Endothelial cell of umbilical vein (primary cell): ENCODE measurements at regions not wholly inside any gene's neighbourhood (a gene's known extent, or its start where the extent isn't known, plus 50 kb on each side); places are given as distances from the start of the nearest gene placed in this dataset.

Experiments used
- BruUV-seq: library from RNA; stranded (reverse); fragments of 400-500 nt; replicated peaks from 2 replicates; lab custom pipeline; 2021; lab: Mats Ljungman, UMichigan
- CTCF ChIA-PET: fragments of 300-600, 350-600 bp; sonication (Branson Sonifier 250); formaldehyde crosslinking; loops from one replicate; lab custom pipeline; 2021; ENCODE audit warnings: antibody characterized with exemption, inconsistent platforms; lab: Charles Lee
- POLR2A ChIA-PET: fragments of 300-600, 350-600 bp; sonication (Branson Sonifier 250); formaldehyde crosslinking; loops from one replicate; lab custom pipeline; 2021; ENCODE audit warnings: antibody characterized with exemption, inconsistent platforms; lab: Charles Lee
- DNase-seq: peaks from one replicate; pipeline ENCODE4 v3.0.0-alpha.2; 2011; ENCODE audit warnings: low read depth, low spot score
- FAIRE-seq: peaks from 2 replicates; lab custom pipeline; 2011; peaks lifted over from hg19 to GRCh38; lab: Jason Lieb, UNC
- H2AFZ ChIP-seq: 2 replicates; pipeline ENCODE4 v1.6.0; 2012; ENCODE audit warnings: low read depth, low read length, control low read depth, inconsistent platforms
- H3K27ac ChIP-seq: 2 replicates; pipeline ENCODE4 v1.5.1; 2011; ENCODE audit warnings: low read depth, mild to moderate bottlenecking, control low read depth, low read length, moderate library complexity; ENCODE audit not compliant: insufficient read depth
- H3K27me3 ChIP-seq, 2 experiments: 2 replicates each; pipeline versions ENCODE4 v1.6.0 to v1.6.1; 2011; ENCODE audit warnings: low read length in 2 of 2, mixed read lengths in 1 of 2; ENCODE audit not compliant: control insufficient read depth in 2 of 2, insufficient read depth in 2 of 2
- H3K36me3 ChIP-seq, 2 experiments: 2 replicates in 1 of 2; 3 replicates in 1 of 2; pipeline ENCODE4 v1.5.1; 2011; ENCODE audit warnings: low read length in 2 of 2, mild to moderate bottlenecking in 1 of 2, moderate library complexity in 1 of 2; ENCODE audit not compliant: control insufficient read depth in 2 of 2, insufficient read depth in 2 of 2; ENCODE audit errors: extremely low read depth in 1 of 2
- H3K4me1 ChIP-seq: 3 replicates; pipeline ENCODE4 v1.5.1; 2011; ENCODE audit warnings: mild to moderate bottlenecking, low read length; ENCODE audit not compliant: control insufficient read depth, insufficient read depth; ENCODE audit errors: extremely low read depth
- H3K4me2 ChIP-seq: 2 replicates; pipeline ENCODE4 v1.6.1; 2011; ENCODE audit warnings: low read length, control low read depth, mixed read lengths; ENCODE audit not compliant: insufficient read depth
- H3K4me3 ChIP-seq, 3 experiments: fragments of 200-600 bp in 1 of 3; sonication (generic), shearing (Covaris generic) in 1 of 3; replicated peaks in 1 of 3; 2 replicates each; pipeline ENCODE4 v1.5.1; 2011 to 2016; ENCODE audit warnings: control low read depth in 3 of 3, low read length in 3 of 3, mild to moderate bottlenecking in 2 of 3, inconsistent platforms in 1 of 3, low read depth in 1 of 3, moderate library complexity in 1 of 3; ENCODE audit not compliant: insufficient read depth in 1 of 3
- H3K79me2 ChIP-seq: 2 replicates; pipeline ENCODE4 v1.6.0; 2012; ENCODE audit warnings: low read length, inconsistent platforms; ENCODE audit not compliant: control insufficient read depth, insufficient read depth
- H3K9ac ChIP-seq: replicated peaks from 2 replicates; pipeline ENCODE3; 2011; ENCODE audit warnings: low read length, control low read depth; ENCODE audit not compliant: insufficient read depth; ENCODE audit errors: extremely low read depth
- H3K9me1 ChIP-seq: replicated peaks from 3 replicates; pipeline ENCODE4 v1.6.0; 2011; ENCODE audit warnings: mild to moderate bottlenecking, low read length; ENCODE audit not compliant: control insufficient read depth, insufficient read depth; ENCODE audit errors: extremely low read depth
- H3K9me3 ChIP-seq: replicated peaks from 2 replicates; pipeline ENCODE4 v1.5.1; 2012; ENCODE audit warnings: low read length, inconsistent platforms; ENCODE audit not compliant: control insufficient read depth, insufficient read depth
- H4K20me1 ChIP-seq: replicated peaks from 2 replicates; pipeline ENCODE3; 2011; ENCODE audit warnings: mild to moderate bottlenecking, low read length; ENCODE audit not compliant: control insufficient read depth, insufficient read depth; ENCODE audit errors: extremely low read depth
- CTCF ChIP-seq, 2 donors: IDR thresholded peaks; 1 replicate in 1 of 2; 2 replicates in 1 of 2; pipeline ENCODE4 v1.5.1; 2011; ENCODE audit warnings: low read length in 2 of 2, mild to moderate bottlenecking in 2 of 2, moderate library complexity in 2 of 2, control low read depth in 1 of 2, inconsistent platforms in 1 of 2, low read depth in 1 of 2; ENCODE audit not compliant: insufficient read depth in 1 of 2; ENCODE audit errors: extremely low read depth in 1 of 2
- EZH2 ChIP-seq: IDR thresholded peaks from 2 replicates; pipeline ENCODE4 v1.6.1; 2012; ENCODE audit warnings: borderline replicate concordance, low read depth, mild to moderate bottlenecking, moderate library complexity, low read length, inconsistent platforms; ENCODE audit not compliant: severe bottlenecking
- FOS ChIP-seq: IDR thresholded peaks from 2 replicates; pipeline ENCODE4 v1.6.1; 2011; ENCODE audit warnings: mild to moderate bottlenecking, low read length, moderate library complexity, borderline replicate concordance; ENCODE audit not compliant: insufficient read depth
- GATA2 ChIP-seq: IDR thresholded peaks from 2 replicates; pipeline ENCODE4 v1.7.0; 2011; ENCODE audit warnings: low read depth, mild to moderate bottlenecking, moderate library complexity, mixed read lengths, low read length; ENCODE audit not compliant: insufficient read length, insufficient read depth
- JUN ChIP-seq: IDR thresholded peaks from 2 replicates; pipeline ENCODE4 v1.6.1; 2011; ENCODE audit warnings: borderline replicate concordance, low read depth; ENCODE audit not compliant: insufficient read length, insufficient read depth
- MYC ChIP-seq: IDR thresholded peaks from one replicate; pipeline ENCODE4 v1.6.1; 2011; ENCODE audit warnings: mild to moderate bottlenecking, low read depth, low read length
- POLR2A ChIP-seq: IDR thresholded peaks from 2 replicates; pipeline ENCODE4 v1.6.1; 2012; ENCODE audit warnings: low read depth, mild to moderate bottlenecking, control low read depth, low read length
- POLR2AphosphoS5 ChIP-seq: IDR thresholded peaks from 2 replicates; pipeline ENCODE4 v1.6.1; 2012; ENCODE audit warnings: low read depth, mild to moderate bottlenecking, control low read depth, low read length, moderate library complexity; ENCODE audit not compliant: insufficient read depth
- dilution Hi-C: fragments of 300-500 bp; cut with MboI; formaldehyde crosslinking; loops from one replicate; pipeline ENCODE4 v1.15.0; 2019; ENCODE audit warnings: low sequenced_read_pairs; ENCODE audit not compliant: extremely low pct_ligation_motif_present
- intact Hi-C: fragments of 100-400 bp; cut with micrococcal nuclease; formaldehyde crosslinking; loops from one replicate; pipeline ENCODE4 v1.10.0; 2022
- TF ChIP-seq, protein P1 (sequence below): IDR thresholded peaks from 2 replicates; pipeline ENCODE4 v1.6.1; 2011; ENCODE audit not compliant: insufficient read depth, insufficient read length

DNA sequence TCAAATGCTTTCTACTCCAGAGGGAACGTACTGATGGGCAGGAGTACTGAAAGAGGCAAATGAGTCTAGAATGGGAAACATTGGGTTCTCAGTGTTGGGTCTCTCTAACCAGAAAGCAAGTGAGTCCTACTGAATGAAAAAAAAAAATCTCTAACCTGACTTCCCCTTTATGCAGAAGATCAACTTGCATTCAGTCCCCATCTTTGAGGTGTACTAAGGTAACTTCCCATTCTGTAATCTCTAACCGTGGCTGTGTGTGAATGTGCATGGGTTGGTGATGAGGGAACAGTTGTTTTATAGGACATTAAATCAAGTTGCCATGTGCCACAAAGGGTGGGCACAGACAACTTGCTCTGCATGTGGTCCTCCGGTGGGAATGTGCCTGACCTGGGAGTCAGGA, 264.6 kb upstream of the CLINT1 start:
- Histone ChIP-seq H3K36me3 (no peaks in the 10 kb centered on the region), H3K4me3 (no peak overlapping the region), H2AFZ (no peak overlapping the region), H3K9me3 (no peaks in the 10 kb centered on the region), H3K9me1 (no peaks in the 10 kb centered on the region), H4K20me1 (no peaks in the 10 kb centered on the region), H3K9ac (no peak overlapping the region), H3K79me2 (no peaks in the 10 kb centered on the region), H3K27ac (no peak overlapping the region), H3K4me1 (no peaks in the 10 kb centered on the region), H3K4me2 (no peak overlapping the region), H3K27me3 (no peaks in the 10 kb centered on the region)
- FAIRE-seq (no peak), DNase-seq (no peak)
- ChIA-PET POLR2A (no interaction called here), CTCF (interaction anchor here (1.2 kb wide), 1 partner anchor 48 kb away, joined by 5 read pairs; no protein-coding TSS in a partner anchor)
- intact Hi-C loops, result loop anchor here (5.0 kb wide), 1 partner anchor 269 kb away; no protein-coding TSS in a partner anchor
- dilution Hi-C loops, result no loop called here
- TF ChIP-seq FOS, result no peak
- TF ChIP-seq JUN, result no peak
- no peak for TF ChIP-seq POLR2A
- TF ChIP-seq, protein P1, sequence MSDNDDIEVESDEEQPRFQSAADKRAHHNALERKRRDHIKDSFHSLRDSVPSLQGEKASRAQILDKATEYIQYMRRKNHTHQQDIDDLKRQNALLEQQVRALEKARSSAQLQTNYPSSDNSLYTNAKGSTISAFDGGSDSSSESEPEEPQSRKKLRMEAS, result no peak
- TF ChIP-seq MYC, result no peak
- TF ChIP-seq CTCF (IDR thresholded peaks at IDR 0.05; ENCODE audit: extremely low read depth in 1 of 2, insufficient read depth in 1 of 2, low read depth in 1 of 2, low read length in 2 of 2), result no peak
- TF ChIP-seq EZH2, result no peak
- no peak for TF ChIP-seq GATA2
- TF ChIP-seq POLR2AphosphoS5, result no peak
- BruUV-seq, result no TSS peak
